Right atrium auricular region (tissue), 2 donors: ENCODE measurements at regions not wholly inside any gene's neighbourhood (a gene's known extent, or its start where the extent isn't known, plus 50 kb on each side); places are given as distances from the start of the nearest gene placed in this dataset.

Source experiments
- DNase-seq: peaks from one replicate; pipeline ENCODE4 v3.0.0-alpha.2; 2019; ENCODE audit warnings: low spot score
- H3K27ac ChIP-seq, 2 donors: fragments of 200-600 bp; sonication (generic); 1 replicate in 1 of 2; 2 replicates in 1 of 2; pipeline ENCODE4 v1.5.1; 2016 to 2019
- H3K27me3 ChIP-seq, 2 donors: fragments of 200-600 bp; sonication (generic); one replicate each; pipeline versions ENCODE4 v1.5.1 to v1.6.0; 2017 to 2019
- H3K36me3 ChIP-seq: fragments of 200-600 bp; sonication (generic); one replicate; pipeline ENCODE4 v1.5.1; 2016
- H3K4me1 ChIP-seq, 2 donors: fragments of 200-600 bp; sonication (generic); one replicate each; pipeline versions ENCODE4 v1.5.1 to v1.6.0; 2017 to 2019
- H3K4me3 ChIP-seq, 2 donors: fragments of 200-600 bp; sonication (generic); 1 replicate in 1 of 2; 2 replicates in 1 of 2; pipeline ENCODE4 v1.5.1; 2017 to 2019; ENCODE audit warnings: mild to moderate bottlenecking in 1 of 2, moderate library complexity in 1 of 2
- H3K9me3 ChIP-seq, 2 donors: fragments of 200-600 bp; sonication (generic); one replicate each; pipeline ENCODE4 v1.5.1; 2019
- CTCF ChIP-seq, 2 donors: fragments of 200-600 bp; sonication (generic); IDR thresholded peaks; one replicate each; pipeline ENCODE4 v1.5.1; 2019; ENCODE audit warnings: antibody characterized with exemption in 2 of 2

DNA sequence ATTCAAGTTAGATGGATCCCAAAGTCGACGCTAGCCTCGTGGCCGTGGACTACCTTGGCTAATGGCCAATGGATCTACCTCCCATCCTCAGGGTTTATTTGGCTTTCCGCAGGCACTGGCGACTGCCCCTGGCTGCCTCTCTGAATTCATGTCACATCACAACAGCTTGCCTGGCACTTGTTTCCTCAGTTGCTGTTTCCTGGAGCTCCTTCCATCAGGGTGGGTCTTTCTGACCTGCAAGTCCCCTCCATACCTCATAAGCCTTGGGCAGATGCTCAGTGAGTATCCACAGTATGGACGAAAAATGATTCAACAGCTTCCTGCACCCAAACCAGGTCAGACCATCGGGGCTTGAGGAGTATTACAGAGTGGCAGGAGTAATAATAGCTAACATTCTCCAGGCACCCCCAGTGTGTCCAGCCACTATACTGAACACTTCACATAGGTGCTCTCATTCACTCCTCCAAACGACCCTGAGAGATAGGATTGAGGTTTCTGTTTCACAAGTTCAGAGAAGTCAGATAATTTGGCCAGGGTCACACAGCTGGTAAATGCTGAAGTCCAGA, 311.5 kb downstream of the TLE3 start:
- Histone ChIP-seq H3K4me3 (no peak overlapping the region), H3K36me3 (no peaks in the 10 kb centered on the region), H3K27ac (no peak overlapping the region), H3K4me1 (no peaks in the 10 kb centered on the region), H3K9me3 (peaks cover 0 to 5% of the 10 kb centered on the region in 2 donors), H3K27me3 (no peaks in the 10 kb centered on the region)
- no peak for TF ChIP-seq CTCF (IDR thresholded peaks at IDR 0.05)
- peak; percentile 11 for DNase-seq

GRCh38 chr15:69787791-69788190, 309.9 kb downstream of the TLE3 start:
- Histone ChIP-seq H3K36me3 (no peaks in the 10 kb centered on the region), H3K27me3 (no peaks in the 10 kb centered on the region), H3K4me1 (no peaks in the 10 kb centered on the region), H3K4me3 (no peak overlapping the region), H3K27ac (no peak overlapping the region), H3K9me3 (peaks cover 0 to 11% of the 10 kb centered on the region in 2 donors)
- peak; percentile 18 for DNase-seq
- no peak for TF ChIP-seq CTCF (IDR thresholded peaks at IDR 0.05)

DNA sequence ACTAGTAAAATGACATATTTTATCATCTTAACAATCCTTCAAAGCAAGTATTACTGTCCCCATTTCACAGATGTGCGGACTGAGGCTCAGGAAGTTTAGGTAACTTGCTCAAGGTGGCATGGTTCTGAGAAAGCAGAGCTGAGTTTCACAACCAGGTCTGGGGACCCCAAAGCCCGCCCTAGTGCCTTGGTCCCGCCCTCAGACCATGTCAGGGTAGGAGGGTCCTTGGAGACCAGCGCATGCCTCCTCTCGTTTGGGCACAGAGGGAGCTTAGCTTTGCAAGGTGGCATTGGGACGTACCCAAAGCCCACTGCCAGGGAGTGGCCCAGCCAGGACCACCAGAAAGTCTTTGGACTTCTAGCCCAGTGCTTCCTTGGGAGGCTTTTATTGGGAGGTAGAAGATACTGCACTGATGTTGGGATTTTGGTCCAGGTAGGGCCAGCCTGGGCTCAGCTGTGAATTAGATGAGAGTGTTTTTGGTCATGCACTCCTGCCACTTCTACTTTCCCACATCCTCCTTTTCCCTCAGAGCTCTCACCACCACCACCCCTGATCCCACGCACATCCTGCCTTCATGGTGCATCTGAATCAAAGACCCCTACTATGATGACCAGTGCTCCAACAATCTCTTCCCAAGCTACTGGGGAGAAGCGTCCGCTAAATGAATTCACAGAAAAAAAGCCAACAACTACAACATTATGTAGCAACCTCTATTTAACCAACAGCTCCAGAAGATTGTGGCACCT, 307.9 kb downstream of the TLE3 start:
- H3K36me3 ChIP-seq = no peaks in the 10 kb centered on the region
- peak; percentile 47 for DNase-seq
- no peaks in the 10 kb centered on the region for H3K27me3 ChIP-seq
- H3K27ac ChIP-seq = no peak overlapping the region
- H3K9me3 ChIP-seq = peaks cover 0 to 11% of the 10 kb centered on the region in 2 donors
- no peak overlapping the region for H3K4me3 ChIP-seq
- no peak for TF ChIP-seq CTCF (IDR thresholded peaks at IDR 0.05)
- H3K4me1 ChIP-seq = peaks cover 0 to 15% of the 10 kb centered on the region in 2 donors

GRCh38 chr15:69790632-69791031, 307.1 kb downstream of the TLE3 start:
- peak; percentile 52 for DNase-seq
- H3K27me3 ChIP-seq = no peaks in the 10 kb centered on the region
- H3K9me3 ChIP-seq = peaks cover 0 to 11% of the 10 kb centered on the region in 2 donors
- H3K27ac ChIP-seq = no peak overlapping the region
- TF ChIP-seq CTCF (IDR thresholded peaks at IDR 0.05) = no peak
- no peaks in the 10 kb centered on the region for H3K36me3 ChIP-seq
- no peak overlapping the region for H3K4me3 ChIP-seq
- peaks cover 0 to 23% of the 10 kb centered on the region in 2 donors for H3K4me1 ChIP-seq

DNA sequence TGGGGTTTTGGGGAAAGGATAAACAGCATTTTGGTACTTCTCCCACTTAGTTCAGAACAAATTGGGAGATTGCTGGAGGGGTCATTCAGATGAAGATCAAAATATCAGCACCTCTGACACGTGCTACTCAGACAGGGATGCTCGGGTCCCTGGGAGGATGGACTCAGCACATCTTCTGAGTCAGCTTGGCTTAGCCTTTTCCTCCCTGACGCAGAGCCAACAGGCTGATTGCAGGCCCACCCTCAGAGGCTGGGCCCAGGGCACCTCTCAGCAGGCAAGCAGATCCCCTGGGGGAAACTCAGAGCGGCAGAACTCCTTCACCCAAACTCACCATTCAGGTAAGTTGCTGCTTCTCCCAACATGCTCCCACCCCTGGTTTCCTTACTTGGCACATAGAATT, 304.9 kb downstream of the TLE3 start:
- Histone ChIP-seq H3K27ac (peak overlapping the region; percentile 77 to 92), H3K27me3 (no peaks in the 10 kb centered on the region), H3K9me3 (peaks cover 0 to 11% of the 10 kb centered on the region in 2 donors), H3K36me3 (no peaks in the 10 kb centered on the region), H3K4me1 (peaks cover 0 to 28% of the 10 kb centered on the region in 2 donors), H3K4me3 (no peak overlapping the region)
- no peak for TF ChIP-seq CTCF (IDR thresholded peaks at IDR 0.05)
- peak; percentile 57 for DNase-seq
